NCI-H2171 (cell line): ENCODE measurements at regions not wholly inside any gene's neighbourhood (a gene's known extent, or its start where the extent isn't known, plus 50 kb on each side); places are given as distances from the start of the nearest gene placed in this dataset.
"Not testable (repeated sequence)": the region's sequence is repeated elsewhere in the genome, so short reads cannot be mapped to it uniquely, and the experiment has no call there.

Source experiments
- DNase-seq: peaks from one replicate; lab custom pipeline; 2025; lab: John Stamatoyannopoulos, UW

DNA sequence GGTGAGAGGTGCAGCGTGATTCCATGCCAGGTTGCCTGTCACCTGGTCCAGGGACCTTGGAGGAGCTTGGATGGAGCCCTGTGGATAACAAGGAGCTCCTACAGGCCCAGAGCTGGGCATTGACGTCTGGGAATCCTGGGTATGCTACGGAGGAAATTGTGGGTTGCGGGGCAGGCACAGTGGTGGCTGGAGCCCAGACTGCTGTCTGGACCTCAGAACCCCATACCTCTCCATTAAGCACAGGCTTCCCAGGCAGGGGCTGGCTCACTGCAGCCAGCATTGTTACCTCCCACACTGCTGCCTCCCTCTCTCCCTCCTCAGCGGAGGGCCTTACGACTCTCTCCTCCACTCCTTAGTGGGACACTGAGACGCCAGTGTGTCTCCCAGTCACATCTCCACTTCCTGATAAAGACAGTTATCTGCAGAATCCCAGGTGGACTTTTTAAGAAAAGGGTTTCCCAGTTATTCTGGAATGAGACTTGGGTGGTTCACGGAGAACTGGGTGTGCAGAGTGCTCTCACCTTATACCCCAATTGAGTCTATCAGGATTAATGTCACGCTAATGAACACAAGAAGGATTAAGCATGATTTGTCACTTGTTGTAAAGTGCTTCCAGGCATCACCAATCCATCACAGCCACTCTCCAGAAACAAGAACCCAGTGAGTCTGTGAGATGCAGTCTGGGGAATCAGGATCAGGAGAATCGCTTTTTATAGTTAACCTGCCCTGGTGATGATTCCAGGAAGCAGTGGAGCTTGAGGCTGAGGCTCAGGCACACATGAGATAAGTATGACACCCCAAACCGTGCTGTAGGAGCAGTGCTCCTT lies 309.4 kb downstream of the RPS24 start:
- DNase-seq = no peak

DNA sequence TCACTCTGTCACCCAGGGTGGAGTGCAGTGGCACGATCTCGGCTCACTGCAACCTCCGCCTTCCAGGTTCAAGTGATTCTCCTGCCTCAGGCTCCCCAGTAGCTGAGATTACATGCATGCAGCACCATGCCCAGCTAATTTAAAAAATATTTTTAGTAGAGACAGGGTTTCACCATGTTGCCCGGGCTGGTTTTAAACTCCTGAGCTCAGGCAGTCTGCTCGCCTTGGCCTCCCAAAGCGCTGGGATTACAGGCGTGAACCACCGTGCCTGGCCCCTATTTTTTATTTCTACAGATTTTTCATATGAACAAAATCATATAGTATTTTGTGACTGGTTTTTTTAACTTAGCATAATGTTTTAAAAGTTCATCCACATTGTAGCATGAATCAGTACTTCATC lies 310.6 kb downstream of the RPS24 start:
- not testable (repeated sequence) for DNase-seq

DNA sequence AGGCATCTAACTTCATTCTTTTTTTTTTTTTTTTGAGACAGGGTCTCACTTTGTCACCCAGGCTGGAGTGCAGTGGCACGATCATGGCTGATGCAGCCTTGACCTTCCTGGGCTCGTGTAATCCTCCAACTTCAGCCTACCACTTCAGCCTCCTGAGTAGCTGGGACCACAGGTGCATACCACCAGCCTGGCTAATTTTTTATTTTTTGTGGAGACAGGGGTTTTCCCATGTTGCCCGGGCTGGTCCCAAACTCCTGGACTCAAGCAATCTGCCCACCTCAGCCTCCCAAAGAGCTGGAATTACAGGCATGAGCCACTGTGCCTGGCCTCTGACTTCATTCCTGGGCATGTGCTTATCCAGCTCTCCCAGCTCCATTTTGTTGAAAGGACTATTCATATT lies 311.9 kb downstream of the RPS24 start:
- not testable (repeated sequence) for DNase-seq

DNA sequence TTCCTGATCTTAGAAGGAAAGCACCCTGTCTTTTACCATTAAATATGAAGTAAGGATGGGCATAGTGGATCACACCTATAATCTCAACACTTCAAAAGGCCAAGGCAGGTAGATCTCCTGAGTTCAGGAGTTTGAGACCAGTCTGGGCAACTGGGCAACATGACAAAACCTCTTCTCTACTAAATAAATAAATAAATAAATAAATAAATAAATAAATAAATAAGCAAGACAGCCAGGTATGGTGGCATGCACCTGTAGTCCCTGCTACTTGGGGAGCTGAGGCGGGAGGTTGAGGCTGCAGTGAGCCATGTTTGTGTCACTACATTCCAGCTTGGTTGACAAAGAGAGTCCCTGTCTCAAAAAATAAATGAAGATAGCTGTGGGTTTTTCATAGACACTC lies 313.1 kb downstream of the RPS24 start:
- no peak for DNase-seq

DNA sequence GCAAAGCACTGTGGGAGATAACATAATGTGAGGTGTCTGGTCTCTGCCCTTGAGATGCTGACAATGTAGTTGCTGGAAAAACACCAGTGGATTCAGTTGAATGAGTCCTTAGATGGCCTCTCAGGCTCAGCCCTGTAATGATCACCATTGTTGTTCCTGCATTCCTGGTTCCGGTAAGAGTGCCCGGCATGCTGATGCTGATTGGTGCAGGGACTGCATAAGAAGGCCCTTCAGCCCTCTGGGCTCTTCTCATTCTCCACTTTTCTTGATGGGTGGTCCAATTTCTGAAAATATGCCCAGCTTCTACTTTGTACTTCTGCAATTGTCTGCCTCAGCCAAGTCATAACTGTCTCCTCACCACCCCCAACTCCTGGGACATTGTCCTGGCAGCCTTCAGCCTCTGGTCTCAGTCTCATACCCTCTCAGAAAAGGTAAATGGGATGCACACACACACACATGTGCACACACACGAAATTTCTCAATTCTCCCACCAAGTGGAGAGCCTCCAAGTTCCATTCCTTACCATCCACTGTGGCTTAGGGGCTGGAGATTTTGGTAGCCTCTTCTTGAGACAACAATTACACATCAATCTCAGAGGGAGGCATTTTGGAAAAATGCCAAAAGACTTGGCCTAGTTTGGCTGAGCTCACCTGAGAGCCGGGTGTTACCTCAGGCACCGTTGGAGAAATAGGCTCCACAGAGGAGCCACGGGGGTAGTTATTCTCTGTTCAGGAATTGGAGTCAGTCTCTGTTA lies 314.9 kb downstream of the RPS24 start:
- DNase-seq = no peak

DNA sequence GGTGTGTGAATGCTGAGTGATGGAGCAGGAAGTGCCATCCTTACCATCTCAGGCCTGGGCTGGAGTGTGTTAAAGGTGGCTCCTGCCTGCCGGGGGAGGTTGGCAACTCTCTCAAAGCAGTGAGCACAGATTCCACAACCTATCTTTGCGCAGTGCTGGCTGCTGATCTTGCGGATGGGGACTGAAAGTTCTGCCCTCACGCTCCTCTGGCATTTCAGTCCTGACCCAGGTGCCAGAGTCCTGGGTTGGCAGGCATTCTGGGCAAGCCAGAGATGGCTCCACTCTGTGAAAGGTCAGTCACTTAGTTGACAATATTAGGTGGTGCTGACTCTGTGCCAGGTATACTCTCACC lies 315.5 kb downstream of the RPS24 start:
- no peak for DNase-seq

DNA sequence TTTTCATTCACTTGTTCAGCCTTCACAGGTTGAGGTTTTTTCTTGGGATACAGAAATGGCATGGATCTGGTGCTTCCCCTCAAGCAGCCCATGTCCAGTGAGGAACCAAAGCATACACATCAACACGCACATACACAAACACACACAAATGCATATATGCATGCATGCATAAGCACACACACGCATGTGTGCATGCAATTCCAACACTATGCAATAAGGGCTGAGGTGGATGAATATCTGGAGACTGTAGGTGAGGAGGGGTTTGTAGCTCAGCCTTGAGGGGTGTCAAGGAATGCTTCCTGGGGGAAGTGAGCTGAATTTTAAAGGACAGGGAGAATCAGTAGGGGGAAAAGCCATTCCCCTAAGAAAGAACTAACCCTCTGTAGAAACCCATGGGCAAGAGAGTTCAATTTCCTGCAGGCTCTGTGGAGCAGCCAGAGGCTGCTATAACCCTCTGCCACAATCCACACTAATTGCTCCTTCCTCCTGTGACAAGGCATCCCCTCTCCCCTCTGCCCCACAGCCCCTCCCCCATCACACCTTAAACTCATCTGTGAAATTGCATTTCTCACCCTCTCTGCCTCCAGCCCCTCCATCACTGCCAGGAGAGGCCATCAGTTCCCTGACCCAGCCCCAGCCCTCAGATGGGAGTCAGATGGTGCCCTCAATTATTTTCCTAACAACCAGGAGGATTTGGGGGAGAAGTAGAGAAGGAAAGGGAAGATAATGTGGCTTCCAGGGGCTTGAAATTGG lies 316.4 kb downstream of the RPS24 start:
- no peak for DNase-seq

DNA sequence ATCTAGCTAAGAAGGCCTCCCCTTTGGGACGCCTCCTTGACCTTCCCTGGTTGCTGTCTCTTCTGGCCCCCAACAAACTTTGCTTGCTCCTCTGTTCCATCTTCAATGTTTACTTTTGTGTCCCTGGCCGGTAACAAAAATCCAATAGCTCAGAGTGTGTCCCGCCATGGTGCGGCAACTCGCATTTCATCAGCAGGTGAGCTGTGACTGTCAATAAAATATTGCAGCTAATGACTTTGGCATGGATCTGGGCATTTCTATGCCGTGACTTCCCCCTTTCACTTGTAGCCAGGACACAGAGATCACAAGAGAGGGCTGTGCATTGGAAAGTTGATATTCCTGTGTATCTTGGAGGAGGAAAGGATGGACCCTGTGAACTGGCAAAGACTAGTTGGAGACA lies 317.6 kb downstream of the RPS24 start:
- no peak for DNase-seq

DNA sequence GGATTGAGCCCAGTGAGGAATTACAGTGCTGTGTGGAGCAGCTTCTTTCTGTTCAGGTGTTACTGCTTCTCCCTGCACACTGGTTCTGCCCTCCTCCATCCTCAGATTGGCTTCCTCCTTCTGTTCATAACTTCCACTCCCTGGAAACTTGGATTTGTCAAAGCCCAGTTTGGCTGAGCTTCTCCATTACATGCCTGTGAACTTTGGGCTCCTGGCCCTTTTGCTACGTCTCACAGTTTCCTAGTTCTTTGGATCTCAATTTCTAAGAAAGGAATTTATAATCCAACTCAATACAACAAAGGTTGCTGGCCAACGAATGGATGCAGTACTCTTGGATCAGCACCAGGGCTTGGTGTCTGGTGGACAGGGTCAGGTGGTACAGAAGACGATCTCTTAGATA lies 318.1 kb downstream of the RPS24 start:
- DNase-seq = no peak

DNA sequence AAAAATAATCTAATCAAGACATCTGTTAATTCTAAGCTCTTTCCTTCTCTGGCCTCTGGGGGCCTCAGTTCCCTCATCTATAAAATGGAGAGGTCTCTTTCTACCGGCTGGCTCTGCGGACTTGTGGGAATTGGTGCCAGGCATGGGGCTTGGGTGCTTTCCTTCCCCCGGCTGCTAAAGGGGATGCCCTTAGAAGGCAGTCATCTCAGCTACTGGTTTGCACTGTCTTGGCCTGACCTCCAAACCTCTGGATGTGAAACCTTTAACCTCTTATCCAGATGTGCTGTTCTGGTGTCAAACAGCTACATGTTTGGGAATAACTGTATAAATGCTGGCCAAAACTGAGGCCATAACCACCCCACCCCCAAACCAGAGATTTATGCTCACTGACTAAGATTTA lies 320.0 kb downstream of the RPS24 start:
- DNase-seq = no peak

DNA sequence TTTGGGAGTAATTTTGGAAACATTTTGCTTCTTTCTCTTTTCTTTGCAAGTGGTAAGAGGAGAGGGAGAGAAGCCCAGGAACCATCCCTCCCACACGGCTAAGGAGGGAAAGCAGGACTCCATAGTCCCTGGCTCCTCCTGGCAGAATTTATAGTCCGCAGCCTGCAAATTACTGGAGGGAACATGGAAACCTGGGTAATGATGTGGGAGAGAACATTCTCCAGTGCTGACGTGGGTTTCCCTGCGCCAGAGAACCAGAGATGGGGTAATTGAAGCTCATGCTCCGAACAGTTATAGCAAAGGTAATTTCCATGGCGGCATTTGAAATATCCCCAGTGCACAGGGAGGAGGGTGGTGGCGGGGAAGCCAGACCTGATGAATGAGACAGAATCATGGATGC lies 320.4 kb downstream of the RPS24 start:
- DNase-seq = no peak

DNA sequence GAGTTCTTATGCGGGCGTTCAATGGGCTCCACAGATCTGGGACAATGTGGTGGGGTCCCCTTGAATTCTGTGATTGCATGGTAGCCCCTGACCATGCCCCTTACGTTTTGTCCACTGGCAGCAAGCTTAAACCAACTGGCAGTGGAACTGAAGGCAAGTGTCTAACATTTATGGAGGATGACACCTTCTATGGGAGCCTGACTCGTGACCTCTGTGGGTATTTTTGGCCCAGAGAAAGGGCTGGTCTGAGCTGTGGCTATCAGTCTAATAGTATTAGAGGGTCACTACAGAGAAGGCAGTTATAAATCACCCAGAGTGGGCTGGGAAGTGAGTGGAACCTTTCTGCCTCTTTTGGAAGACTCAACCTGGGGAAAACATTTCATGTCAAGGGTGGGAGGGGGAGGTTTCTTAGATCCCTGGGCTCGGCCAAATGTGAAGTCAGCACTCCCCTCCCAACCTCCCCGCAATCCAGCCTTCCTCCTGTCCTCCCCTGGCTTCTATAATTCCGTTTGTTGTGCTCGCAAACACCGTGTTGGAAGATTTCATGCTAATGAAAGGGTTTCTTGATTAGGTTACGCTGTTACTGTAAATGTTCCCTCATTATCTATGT lies 322.7 kb downstream of the RPS24 start:
- DNase-seq = no peak

DNA sequence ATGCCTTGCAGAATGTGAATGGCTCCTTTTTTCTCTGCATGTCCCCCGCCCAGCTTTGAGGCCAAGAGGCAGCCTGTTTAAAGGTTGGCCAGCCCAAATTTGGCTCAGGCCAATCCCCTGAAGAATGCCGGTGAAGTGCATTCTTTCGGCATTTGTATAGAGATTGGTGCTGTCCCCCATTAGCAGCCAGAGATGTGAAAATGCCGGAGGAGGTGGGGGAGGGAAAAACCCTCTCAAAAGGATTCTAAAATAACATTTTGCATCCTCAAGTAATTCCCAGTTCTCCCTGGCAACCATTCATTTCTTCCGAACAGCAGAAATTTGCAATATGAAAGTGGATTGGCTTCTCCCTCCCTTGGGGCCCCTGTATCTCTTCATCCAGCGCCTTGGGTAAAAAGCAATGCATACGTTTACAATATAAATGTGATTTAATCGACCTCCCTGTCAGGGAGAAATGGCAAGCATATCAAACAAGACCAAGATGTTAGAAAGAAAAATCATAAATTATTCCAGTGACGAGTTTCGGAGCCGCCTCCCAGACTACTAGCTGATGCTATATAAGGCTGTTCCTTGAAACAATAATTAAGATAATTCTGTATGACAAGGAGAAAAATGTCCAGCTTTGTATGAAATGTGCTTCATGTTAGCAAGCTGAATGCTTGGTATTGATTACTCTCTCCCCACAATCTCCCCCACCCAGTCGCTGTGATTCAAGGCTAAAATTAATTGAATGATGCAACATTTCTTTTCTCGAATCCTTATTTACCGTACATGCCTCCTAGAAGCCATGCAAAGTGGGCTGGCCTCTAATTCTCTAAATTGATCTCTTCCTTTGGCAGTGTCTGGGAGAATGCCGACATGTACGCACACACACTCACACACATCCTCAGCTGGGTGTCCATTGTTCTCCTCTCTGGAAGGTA lies 323.7 kb downstream of the RPS24 start:
- no peak for DNase-seq

DNA sequence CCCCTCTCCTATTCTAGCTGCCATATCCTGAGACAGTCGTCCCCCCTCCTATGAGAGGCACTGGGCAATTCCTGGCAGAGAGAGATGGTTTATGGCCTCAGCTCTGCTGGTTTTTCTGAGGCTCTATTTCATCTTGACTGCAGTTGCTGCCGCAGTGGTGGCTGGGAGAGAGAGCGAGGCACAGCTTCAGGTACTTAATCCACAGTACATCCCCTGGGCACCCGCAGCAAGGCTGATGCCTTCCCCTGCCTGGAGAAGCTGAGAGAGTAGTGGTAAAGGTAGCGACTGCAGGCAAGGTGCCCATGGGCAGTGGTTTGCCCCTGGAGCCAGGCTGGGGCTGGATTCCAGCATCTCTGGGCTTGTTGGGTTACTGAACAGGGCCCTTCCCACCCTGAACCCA lies 324.7 kb downstream of the RPS24 start:
- no peak for DNase-seq

DNA sequence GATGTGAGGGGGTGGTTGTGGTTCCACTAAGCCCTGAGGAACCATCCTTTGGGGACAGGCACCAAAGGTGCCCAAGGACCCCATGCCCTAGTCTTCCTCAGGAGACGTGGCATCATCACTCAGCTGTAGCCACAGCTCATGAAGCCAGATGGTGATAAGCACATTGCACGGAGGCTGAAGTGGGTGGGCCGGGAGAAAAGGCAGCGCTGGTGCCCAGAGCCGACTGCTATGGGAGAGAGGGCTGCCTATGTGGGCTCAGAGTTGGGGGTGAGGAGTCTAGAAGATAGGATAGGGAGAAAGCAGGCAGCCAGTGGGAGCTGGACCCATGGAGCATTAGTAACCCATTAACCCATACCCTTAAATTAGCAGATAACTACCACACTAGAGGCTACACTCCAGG lies 325.3 kb downstream of the RPS24 start:
- no peak for DNase-seq

DNA sequence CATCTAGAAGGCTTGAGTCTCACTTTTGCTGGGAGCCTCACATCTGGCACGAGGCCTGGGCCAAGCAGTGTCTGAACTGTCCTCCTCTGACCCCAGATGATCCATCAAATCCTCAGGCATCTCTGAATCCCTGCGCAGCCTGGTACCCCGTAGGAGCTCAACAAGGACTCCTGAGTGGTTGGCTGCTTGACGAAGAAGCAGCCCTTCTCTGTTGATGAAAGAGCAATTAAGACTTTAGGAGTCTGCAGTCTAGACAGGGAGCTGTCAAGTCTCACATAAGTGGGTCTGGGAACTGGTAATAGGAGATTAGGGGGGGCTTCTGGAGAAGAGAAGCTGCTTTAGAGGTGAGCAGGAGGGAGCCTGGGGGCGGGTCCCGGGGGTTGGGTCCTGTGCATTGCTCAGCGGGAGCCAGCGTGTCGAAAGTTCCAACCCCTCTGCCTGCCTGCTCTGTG lies 326.0 kb downstream of the RPS24 start:
- no peak for DNase-seq

DNA sequence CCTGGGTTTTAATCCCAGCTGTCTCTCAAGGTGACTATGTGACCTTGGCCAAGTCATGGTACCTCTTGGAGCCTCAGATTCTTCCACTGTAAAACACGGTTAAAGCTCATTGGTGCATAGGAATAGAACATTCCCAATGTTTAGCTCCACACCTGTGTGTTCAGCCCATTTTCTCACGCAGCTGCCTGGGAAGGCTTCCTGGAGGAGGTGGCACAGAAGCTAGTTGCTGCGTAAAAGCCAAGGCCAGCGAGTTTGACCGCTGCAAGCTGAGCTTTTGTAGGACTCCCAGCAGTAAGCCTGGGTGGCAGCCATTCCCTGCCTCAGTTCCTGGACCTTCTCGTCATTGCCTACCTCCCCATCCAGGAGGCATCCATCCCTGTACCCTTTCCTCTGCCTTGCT lies 326.6 kb downstream of the RPS24 start:
- DNase-seq = no peak

DNA sequence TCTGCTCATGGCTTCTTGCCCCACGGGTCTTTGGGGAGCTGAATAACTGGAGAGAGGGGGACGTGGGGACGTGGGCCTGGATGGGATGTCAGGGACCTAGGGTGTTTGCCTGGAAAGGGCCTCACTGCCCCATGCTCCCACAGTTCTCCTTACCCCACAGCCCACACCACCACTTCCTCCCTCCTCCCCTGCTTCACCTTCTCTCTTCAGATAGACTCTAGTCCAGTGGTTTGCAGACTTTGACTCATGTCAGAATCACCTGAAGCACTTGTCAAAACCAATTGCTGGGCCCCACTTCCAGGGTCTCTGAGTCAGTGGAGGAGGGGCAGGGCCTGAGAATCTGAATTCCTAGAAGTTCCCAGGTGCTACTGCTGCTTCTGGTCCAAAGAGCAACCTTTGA lies 327.4 kb downstream of the RPS24 start:
- no peak for DNase-seq

DNA sequence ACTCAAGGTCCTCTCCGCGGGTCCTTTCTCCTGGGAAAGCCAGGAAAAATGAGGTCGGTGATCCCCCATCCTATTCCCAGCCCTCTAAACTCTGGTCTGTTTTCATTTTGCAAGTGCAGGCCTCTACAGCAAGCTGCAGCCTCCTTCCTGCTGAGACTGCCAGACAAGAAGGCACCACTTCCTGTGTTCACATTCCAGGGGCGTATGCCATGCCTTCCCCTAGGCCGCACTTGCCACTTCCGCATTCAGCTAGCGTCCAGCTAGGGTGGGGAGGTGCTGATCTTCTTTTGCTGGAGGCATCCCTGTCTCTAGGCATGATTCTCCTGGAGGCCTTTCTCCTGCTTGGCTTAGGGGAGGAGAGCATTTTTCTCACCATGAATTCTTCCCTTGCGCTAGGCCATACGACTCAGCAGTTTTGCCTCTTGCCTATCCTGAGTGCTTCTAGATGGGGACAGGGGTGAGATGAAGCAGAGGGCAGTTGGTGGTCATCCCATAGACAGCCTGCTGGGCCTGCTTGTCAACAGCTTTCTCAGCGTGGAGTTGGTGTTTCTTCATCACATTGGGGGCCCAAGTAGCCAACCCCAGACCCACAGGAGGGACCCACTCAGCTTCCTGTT lies 328.9 kb downstream of the RPS24 start:
- DNase-seq = no peak

DNA sequence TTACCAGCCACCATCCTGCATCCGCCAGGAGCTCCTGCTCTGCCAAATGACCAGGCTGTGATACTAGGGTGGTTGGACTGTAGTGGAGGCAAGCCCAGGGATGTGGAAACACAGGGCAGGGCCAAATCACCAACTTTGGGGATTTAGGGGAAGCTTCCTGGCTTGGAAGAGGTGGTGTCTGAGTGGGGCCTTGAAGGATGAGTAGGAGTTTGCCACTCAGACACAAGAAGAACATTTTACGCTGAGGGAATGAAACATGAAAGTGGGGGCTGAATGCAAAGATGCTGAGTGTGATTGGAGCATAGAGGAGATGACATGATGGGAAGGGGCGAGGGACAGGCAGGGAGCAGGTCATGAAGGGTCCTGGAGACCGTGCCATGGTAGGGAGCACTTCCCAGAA lies 329.5 kb downstream of the RPS24 start:
- no peak for DNase-seq

DNA sequence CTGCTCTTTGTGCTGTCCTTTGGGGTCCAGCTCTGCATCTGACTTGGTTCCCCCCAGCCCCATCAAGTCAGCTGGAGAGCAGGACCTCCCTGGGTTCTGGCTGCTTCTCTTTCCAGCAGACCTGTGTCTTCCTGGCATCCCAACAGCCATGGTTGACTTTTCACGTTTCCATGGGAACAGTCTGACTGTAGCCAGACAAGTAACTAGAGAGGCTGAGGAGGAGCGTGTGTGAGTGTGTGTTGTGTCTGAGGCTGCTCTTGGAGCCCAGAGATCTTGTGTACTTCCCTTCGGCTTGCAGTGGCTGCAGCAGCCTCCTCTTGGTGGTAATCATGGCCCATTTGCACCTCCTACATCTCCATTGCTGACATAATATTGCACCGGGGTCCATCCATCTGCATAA lies 332.0 kb downstream of the RPS24 start:
- DNase-seq = no peak
